Effector CD4-positive, alpha-beta T cell (primary cell): ENCODE measurements at regions not wholly inside any gene's neighbourhood (a gene's known extent, or its start where the extent isn't known, plus 50 kb on each side); places are given as distances from the start of the nearest gene placed in this dataset.
"Not testable (repeated sequence)": the region's sequence is repeated elsewhere in the genome, so short reads cannot be mapped to it uniquely, and the experiment has no call there.

Experiments used
- DNase-seq: peaks from one replicate; pipeline ENCODE4 v3.0.0-alpha.2; 2020

DNA sequence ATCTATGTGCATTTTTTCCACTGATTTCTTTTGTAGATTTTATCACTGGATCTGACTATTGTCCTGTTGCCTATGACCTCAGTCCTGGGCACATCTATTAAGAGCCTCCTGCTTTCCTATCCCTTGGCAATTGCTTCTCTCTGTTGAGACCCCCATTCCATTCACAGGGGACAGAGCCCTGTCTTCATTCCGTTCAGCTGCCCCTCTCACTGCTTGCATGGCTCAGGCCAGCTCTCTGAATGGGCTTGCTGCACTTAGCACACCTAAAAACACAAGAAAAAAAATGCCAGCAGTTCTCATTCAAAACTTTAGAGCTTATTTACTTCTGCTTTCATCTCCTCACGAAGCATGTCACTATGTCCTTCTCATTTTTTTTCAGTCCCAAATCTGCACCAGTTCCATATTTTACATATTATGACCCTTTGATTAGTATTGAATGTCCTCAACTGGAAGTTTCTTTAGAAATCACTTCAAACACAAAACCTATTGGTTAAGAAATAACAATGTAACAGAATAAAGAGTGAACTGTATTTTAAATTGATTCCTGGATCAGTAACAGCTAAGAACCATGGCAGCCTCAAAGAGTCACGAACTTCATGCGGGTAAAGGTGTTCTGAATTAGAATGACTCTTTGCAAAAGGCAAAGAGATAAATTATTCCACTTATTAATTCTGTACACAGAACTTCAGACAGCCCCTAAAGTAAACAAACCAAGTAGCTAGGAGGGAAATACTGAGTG, 616.5 kb downstream of the C6orf118 start:
- DNase-seq: no peak

DNA sequence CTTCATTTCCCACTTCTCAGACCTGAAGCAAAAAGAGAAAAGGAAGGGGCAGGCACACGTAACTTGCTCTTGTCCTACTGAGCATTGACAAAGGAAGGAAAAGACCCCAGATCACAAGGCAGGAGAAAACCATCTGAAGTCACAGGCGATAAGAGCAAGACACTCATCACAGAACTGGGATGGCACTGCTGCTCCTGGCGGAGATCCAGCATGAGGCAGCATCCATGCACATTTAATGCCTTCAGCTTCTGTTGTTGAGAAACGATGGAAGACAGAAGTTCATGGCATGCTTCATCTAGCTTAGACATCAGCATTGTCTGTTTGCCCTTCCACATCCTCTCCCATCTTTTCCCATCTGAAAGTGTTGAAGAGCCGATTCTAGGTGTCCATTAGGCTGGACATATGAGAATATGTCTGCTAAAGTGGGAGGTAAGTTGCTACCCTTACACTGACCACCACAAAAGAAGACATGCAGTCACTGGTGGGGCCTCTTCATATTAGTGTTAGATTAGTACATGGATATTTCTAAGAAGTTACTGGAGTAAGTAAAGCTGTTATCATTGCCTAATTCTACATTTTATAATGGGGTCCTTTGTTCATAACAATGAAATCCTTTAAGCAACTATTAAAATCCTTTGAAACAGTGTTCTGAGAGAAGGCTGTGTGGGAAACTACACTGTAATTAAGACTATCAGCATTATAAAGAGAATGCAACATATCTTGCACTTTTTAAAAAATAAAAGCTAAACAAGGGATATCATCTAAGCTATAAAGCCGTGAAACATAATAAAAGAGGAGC, 618.5 kb downstream of the C6orf118 start:
- DNase-seq: no peak

DNA sequence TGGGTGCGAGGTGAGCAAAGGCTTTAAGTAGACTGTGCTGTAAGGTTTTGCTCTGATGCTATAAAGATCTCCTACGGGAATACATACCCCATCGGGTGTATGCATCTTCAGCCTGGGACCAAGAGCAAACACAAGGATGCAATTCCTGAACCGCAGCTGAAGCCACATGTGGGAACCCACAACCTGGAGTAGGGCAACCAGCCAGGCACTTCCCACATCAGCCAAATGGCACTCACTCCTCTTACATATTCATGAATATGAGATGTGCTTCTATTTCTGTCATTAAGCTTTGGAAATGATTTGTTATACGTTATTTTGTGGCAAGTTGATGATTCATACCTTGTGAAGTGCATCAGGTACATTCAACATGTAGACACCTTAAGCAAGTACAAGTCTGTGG, 619.2 kb downstream of the C6orf118 start:
- no peak for DNase-seq

DNA sequence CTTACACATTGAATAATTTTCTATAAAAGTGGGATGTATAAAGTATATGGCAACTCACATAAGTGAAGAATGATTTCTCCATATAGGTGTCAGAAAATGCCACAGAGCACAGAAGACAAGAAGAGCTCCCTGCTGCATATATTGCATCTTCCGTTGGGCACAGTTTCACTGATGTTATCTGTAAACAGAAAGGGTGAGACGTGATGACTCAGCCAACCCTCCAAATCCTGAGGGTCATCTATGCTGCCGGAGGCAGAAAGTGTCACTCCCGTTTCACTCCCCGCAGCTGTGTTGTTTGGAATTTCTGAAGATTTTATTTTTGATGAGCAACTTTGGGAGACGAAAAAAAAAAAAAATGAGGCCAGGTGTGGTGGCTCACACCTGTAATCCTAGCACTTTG, 644.1 kb downstream of the C6orf118 start:
- no peak for DNase-seq

DNA sequence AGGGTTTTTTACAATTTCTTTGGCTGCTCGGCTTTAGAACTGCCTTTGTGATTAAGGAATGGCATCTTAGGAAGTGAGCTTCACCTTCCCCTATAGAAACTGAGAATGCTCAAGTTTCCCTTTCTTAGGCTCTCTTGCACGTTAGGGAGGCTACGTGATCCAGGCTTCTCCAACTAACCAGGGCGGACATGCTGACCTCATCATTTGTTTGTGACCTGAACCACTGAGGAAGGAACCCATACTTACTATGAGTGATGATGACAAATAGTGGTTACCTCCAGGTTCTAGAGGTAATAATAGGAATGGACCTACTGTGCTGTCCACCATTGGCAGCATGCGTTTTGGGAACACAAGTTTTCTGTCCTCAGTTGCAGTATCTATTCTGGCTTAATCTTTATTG, 645.8 kb downstream of the C6orf118 start:
- no peak for DNase-seq

DNA sequence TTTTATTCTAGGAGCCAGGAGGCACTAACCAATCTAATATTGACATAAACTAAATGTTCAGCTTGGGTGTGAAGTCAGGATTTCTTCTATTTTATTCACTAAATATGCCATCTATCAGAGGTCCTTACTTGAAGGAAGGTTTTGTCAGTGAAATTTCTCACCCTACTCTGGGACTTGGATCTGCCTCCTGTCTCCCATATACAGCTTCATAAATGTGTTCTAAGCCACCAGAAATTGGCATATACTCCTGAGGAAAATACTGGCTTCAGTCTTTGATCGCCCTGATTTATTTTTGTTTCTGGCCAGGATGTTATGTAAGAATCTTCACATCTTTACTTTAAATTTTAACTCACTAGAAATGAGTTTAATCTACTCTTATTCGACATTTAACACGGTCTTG, 647.7 kb downstream of the C6orf118 start:
- no peak for DNase-seq

DNA sequence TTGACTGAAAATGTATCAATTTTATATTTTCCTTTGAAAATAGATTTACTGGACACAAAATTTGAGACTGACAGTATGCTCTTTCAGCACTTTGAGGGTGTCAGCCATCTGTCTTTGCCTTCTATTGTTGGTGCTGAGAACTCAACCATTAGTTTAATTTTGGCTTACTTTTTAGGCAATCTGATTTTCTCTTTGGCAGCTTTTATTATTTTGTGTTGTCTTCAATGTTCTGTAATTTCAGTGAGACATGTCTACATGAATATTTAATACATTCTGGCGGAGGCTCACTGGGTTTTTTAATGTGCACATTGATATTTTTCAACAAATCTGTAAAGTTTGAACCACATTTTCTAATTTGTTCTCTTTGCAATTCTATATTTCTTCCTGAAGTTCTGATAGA, 648.6 kb downstream of the C6orf118 start:
- DNase-seq: no peak

DNA sequence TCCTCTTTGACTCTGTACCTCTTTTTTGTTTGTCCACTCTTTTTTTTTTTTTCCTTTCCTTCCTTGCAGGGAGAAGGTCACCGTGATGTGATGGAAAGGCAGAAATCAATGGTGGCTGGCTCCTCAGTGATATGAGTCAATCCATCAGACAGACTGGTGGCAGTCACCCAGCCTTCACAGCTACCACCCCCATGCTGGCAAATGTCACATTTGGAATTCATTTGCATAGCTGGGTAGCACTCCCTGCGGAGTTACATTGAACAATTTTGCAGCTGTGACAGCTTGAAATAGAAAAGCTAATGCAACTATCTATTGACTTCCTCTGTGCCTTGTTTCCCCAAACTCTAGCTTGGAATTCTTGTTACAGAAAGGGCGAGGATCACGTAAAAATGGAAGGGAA, 668.4 kb downstream of the C6orf118 start:
- no peak for DNase-seq

DNA sequence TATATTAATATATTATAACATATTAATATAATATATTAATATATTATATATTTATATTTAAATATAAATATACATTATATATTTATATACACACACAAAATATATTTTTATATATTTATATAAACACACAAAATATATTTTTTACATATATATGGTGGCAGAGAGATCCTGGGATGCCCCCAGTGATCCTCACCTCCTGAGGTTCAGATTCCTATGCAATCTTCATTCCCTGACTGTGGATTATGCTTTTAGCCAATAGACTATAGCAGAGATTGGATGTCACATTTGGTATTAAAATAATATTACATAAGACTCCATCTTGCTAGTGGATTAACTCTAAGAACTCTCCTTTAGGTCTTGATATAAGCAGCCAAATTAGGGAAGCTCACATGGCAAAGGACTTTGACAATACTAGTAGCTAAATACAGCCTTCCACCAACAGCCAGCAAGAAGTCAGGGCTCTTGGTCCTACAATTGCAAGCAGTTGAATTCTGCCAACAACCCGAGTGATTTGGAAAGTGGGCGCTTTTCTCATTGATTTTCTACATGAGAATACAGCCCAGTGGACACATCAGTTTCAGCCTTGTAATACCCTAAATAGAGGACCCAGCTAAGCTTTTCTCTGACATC, 681.0 kb downstream of the C6orf118 start:
- no peak for DNase-seq

DNA sequence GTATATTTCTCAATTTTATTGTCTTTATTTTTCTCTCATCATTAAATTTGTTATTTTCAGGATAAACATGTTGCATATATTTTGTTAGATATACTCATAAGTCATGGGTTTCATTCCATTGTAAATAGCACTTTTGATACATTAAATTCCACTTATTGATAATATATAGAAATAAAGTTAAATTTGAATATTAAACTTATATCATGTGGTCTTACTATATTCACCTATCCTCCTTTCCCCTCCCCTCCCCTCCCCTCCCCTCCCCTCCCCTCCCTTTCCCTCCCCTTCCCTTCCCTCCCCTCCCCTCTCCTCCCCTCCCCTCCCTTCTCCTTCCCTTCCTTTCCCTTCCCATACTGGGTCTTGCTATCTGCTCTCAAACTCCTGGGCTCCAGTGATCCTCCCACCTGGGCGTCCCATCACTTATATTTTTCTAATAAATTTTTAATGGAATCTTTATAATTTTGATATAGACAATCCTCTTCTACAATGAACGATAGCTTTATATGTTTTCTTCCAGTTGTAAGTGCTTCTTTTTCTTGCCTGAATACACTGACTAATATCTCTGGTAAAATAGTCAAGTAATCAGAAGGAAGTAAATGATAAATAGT, 692.4 kb downstream of the C6orf118 start:
- DNase-seq: no peak

DNA sequence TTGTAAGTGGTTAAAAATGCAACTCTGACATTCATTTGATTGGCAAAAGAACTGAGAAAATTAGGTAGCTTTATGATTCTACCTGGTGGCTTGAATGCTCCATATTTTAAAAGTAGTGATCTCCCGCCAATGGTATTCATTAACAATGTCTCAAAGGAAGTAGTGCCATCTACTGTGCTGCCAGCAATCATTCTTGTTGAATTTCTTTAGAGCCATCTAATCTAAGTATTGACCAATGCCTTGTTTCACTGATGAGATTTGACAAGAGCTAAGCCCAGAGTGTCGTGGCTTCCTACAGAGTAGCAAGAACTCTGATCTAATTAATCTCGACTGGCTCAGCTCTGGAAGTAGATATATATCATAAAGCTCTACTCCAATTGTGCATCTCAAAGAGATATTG, 696.7 kb downstream of the C6orf118 start:
- no peak for DNase-seq

DNA sequence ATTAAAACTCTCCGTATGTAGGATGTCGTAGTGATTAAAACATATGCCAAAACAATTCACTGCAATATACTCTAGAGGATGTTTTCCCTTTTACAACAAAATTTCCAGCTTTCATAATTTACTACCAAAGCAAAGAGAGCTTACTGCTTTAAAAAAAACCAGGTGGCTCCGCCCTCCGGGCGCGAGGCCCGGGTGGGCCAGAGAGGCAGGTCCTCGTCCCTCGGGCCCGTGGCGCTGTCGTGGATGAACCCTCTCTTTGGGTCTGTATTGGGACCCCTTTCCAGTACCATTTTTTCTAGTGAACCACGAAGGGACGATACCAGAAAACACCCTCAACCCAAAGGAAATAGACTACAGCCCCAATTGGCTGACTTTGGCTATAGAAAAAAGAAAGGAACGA, 698.5 kb downstream of the C6orf118 start:
- DNase-seq: not testable (repeated sequence)

DNA sequence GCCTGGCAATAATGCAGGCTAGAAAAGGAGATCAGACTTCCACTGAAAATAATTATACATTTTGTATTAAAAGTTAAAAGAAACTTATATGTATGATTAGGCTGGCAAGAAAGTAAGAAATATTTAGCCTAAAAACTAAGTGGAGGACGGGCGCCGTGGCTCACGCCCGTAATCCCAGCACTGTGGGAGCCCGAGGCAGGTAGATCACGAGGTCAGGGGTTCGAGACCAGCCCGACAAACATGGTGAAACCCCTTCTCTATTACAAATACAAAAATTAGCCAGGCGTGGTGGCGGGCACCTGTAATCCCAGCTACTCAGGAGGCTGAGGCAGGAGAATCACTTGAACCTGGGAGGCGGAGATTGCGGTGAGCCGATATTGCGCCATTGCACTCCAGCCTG, 707.0 kb downstream of the C6orf118 start:
- DNase-seq: not testable (repeated sequence)

DNA sequence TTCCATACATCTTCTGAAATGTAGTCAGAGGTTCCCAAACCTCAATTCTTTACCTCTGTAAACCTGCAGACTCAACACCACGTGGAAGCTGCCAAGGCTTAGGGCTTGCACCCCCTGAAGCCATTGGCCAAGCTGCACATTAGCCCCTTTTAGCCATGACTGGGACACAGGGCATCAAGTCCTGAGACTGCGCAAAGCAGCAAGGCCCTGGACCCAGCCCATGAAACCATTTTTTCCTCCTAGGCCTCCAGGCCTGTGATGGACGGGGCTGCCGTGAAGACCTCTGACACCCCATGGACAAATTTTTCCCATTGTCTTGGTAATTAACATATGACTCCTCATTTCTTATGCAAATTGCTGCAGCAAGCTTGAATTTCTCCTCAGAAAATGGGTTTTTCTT, 727.8 kb downstream of the C6orf118 start:
- no peak for DNase-seq

DNA sequence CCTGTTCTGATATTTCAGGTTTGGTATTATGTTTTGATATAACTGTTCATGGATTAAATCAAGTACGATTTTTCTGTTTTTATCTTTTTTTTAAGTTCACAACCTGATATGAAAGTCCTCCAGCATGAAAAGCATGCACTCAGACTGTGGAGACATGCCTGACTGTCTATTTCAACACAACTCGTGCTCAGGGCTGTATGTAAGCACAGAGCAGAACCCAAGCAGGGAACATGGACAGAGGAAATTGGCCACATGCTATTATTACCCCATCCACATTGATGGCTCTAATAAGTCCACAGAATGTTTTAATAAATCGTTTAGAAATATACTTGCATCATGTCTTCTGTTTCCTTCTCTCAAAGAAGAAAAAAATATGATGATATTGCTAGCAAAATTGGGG, 730.4 kb downstream of the C6orf118 start:
- no peak for DNase-seq

DNA sequence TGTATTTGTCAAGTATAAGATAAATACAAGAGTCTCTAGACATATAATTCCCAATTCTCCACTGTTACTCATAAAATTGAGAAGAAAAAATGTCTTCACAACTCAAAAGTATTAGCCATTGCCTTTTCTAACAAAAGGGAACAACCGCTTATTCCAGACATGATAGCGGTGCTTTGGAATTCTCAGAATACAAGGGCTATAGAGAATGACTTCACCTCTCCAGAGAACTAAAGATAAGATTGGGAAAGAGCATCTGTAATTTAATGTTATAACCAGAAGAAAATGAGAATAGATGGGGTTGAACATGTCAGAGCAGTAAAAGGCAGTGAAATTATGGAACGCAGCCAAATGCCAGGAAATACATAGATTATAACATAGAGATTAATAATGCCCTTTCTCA, 730.8 kb downstream of the C6orf118 start:
- no peak for DNase-seq

DNA sequence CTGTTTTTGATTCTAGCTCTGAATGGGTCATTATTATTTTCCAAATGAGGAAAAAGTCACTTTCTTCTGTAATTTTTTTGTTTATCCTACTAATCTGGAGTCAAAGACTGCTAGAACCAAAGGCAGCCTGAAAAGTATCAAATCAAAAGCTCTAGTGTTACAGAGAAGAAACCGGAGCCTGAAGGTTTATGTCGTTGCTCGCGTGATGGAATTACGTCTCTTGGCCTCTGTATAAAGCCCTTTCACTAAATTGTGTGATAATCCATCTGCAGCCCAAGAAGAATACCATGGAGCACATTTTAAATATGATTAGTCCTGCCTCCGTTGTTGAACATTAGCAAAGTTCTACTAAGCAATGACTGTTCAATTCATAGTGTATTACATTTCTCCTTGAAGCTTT, 738.6 kb downstream of the C6orf118 start:
- no peak for DNase-seq

DNA sequence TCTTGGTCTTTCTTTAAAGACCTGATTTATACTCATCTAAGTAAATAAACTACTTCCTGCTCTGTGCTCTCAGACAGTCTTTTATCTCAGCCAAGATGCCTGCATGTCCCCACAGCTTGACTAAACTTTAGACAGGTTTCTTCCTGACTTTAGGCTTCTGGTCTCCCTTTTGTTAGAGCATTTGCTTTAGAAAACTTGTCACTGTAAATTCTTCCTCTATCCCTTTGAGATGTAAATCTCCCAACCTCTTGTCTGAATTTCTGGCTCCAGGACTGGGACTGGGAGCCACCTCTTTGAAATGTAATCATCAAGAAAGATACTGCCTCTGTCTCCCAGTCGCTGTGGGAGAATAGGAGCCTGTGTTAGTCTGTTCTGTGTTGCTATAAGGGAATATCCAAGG, 739.9 kb downstream of the C6orf118 start:
- no peak for DNase-seq

DNA sequence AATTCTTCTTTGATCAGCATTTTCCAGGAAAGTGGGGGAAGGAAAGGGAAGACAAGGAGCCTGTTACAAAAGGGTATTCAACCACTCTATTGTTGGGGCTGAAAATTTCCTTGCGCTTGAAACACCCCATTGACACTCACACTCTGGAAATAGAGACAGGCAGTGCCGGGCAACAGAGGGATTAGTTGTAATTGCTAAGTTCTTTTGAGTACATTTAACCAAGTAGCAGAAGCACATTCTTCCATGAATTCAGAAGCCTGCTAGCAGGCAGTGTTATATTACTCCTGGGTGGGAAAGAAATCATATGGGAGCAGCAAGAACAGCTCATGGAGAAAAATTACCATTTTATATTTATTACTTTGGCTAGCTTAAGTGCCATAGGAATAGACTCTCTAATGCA, 745.5 kb downstream of the C6orf118 start:
- no peak for DNase-seq

DNA sequence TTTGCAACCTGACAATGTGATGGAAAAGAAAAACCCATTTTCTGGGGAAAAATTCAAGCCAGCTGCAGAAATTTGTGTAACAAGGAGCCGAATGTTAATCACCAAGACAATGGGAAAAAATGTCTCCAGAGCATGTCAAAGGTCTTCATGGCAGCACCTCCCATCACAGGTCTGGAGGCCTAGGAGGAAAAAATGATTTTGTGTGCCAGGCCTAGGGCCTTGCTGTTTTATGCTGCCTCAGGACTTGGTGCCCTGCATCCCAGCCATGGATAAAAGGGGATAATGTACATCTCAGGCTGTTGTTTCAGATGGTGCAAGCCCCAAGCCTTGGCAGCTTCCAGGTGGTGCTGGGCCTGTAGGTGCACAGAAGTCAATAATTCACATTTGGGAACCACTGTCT, 747.7 kb downstream of the C6orf118 start:
- no peak for DNase-seq

DNA sequence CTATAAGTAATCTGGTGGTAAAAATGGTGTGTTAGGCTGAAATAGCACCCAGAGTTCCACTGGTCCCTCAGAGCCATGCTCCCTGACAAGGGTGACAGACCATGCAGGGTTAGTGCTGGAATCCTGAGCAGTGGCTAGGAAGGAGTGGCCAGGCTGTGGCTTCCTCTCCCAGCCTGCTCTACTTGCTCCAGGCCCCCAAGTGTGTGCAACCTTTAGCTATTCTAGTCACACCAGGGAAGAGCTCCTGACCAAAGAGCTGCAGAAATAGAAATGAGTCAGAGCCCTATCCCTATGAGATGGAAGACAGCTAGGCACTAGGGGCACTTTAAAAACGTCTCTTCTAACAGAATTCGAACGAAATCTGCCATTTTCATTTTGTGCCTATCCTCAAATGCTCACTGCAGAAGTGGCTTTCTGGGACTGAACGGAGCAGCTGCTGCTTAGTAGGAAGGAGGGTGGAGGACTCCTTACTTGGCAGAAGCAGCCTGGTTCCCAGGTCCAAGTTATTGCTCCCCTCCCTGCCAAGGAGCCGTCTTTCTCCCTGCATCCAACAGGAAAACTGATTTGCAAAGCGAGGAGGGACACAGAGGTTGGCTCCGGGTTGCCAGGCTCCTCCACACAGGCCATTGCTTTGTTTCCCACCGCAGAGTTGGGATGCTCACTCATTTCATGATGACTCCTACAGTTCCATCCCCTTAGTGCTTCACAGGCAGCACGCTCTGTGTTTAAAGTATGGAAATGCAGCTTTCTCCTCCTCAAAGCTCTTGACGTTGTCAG, 754.5 kb downstream of the C6orf118 start:
- DNase-seq: no peak

DNA sequence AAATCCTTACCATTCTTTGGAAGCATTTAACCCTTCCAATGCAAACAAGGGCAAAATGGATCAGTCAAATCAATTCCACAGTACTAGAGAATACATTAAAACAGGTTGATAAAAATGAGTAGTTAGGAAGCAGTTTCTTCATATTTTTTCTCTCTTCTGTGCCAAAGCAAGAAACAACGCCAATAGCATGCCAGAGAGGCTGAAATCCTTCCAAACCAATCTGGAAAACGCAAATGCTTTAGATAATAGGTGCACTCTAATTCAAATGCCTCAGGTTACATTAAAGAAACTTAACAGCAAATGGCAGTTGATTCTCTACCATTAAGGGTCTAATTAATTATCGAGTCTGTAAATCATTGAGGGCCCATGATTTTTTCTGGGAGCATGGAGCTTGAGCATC, 755.2 kb downstream of the C6orf118 start:
- no peak for DNase-seq

DNA sequence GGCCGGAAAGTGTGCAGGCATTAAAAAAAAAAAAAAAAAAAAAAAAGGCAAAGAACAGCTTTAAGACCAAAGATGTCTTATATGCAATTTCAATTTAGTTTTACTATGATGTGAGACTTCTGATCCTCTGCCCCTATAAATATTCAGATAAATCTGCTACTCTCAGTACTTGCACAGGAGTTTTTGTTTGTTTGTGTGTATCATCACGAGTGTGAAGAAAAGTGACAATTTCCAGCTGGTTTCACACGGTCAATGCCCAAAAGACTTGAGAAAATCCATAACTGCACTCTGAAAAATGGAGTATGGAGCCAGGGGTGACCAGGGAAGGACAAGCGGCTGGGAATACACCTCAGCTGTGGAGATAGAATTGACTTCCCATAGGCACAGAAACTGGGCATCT, 757.7 kb downstream of the C6orf118 start:
- DNase-seq: no peak
